ENCODE measurements at regions not wholly inside any gene's neighbourhood (a gene's known extent, or its start where the extent isn't known, plus 50 kb on each side); places are given as distances from the start of the nearest gene placed in this dataset.

DNA sequence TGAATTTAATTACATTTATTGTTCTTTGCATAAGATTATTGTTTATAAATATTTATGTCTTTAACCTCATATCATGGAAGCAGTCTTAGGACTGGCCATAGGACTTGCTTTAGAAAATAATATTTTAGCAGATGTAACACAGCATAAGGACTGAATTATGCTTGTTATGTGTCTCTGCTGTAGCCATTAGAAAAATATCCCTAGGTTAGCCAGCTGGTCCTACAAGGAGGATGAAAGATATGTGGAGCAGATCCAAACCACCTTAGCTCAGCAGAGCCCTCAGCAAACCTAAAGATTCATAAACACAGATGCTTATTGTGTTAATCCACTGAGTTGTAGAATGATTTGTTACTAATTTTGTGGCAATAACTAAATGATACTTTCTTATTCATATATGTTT lies 166.0 kb upstream of the COL1A2 start:
- DNase-seq: no peak
- Histone ChIP-seq H3K27me3 (ENCODE audit: insufficient read depth in 3 of 3, low read length in 2 of 3) (no peaks in the 10 kb centered on the region), H3K9me3 (no peaks in the 10 kb centered on the region), H3K36me3 (ENCODE audit: insufficient read depth in 1 of 2, low read depth in 1 of 2) (no peaks in the 10 kb centered on the region), H3K4me1 (no peaks in the 10 kb centered on the region), H3K27ac (no peak overlapping the region), H3K4me3 (no peak overlapping the region)
- intact Hi-C loops (cut with DNase I): no loop called here
- TF ChIP-seq CTCF (IDR thresholded peaks at IDR 0.05): no peak
- no peak for ATAC-seq

- H3K4me3 ChIP-seq: no peak overlapping the region
- WGBS, 3 donors: 40 to 59% (median 52%) methylated on average over 2 of the region's 2 CpGs
- DNase-seq (no peak), ATAC-seq (no peak)
- H3K36me3 ChIP-seq (ENCODE audit: insufficient read depth in 1 of 2, low read depth in 1 of 2): no peaks in the 10 kb centered on the region
- H3K4me1 ChIP-seq: no peaks in the 10 kb centered on the region
- H3K27me3 ChIP-seq (ENCODE audit: insufficient read depth in 3 of 3, low read length in 2 of 3): no peaks in the 10 kb centered on the region
- intact Hi-C loops (cut with DNase I): no loop called here
- TF ChIP-seq CTCF (IDR thresholded peaks at IDR 0.05): no peak
- H3K27ac ChIP-seq: no peak overlapping the region
- no peaks in the 10 kb centered on the region for H3K9me3 ChIP-seq
Measured at GRCh38 chr7:94231305-94231704, 163.4 kb upstream of the COL1A2 start.

DNA sequence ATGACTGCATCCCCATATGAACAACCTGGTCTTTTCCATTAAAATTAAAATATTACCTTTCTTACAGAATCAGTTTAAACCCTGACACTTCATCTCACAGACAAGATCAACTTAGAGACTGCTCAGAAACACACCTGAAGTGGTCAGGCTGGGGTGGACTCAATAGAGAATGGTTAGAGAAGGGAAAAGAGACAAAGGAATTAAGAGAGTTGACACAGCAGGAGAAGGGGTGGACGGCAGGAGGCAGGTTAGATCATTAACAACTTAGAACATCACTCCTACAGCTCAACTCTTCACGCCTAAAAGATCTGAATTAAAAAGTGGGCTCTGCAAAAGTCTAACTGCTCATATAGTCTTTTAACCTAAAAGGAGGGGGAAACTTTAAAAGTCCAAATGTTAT lies 157.7 kb upstream of the COL1A2 start:
- no peak overlapping the region for H3K27ac ChIP-seq
- no peaks in the 10 kb centered on the region for H3K36me3 ChIP-seq (ENCODE audit: insufficient read depth in 1 of 2, low read depth in 1 of 2)
- intact Hi-C loops (cut with DNase I): no loop called here
- WGBS, 3 donors: 68 to 81% (median 74%) methylated on average over 2 of the region's 2 CpGs
- H3K4me3 ChIP-seq: no peak overlapping the region
- ATAC-seq: no peak
- H3K4me1 ChIP-seq: no peaks in the 10 kb centered on the region
- DNase-seq: no peak
- no peak for TF ChIP-seq CTCF (IDR thresholded peaks at IDR 0.05)
- H3K27me3 ChIP-seq (ENCODE audit: insufficient read depth in 3 of 3, low read length in 2 of 3): no peaks in the 10 kb centered on the region
- no peaks in the 10 kb centered on the region for H3K9me3 ChIP-seq

GRCh38 chr7:94237417-94237816 lies 157.3 kb upstream of the COL1A2 start:
- intact Hi-C loops (cut with DNase I): no loop called here
- H3K4me3 ChIP-seq: no peak overlapping the region
- H3K27ac ChIP-seq: no peak overlapping the region
- ATAC-seq: no peak
- no peak for TF ChIP-seq CTCF (IDR thresholded peaks at IDR 0.05)
- DNase-seq: no peak
- no peaks in the 10 kb centered on the region for H3K27me3 ChIP-seq (ENCODE audit: insufficient read depth in 3 of 3, low read length in 2 of 3)
- no peaks in the 10 kb centered on the region for H3K9me3 ChIP-seq
- WGBS, 3 donors: 63 to 64% (median 63%) methylated on average over 3 of the region's 3 CpGs
- H3K4me1 ChIP-seq: no peaks in the 10 kb centered on the region
- no peaks in the 10 kb centered on the region for H3K36me3 ChIP-seq (ENCODE audit: insufficient read depth in 1 of 2, low read depth in 1 of 2)

- Histone ChIP-seq H3K27ac (no peak overlapping the region), H3K36me3 (ENCODE audit: insufficient read depth in 1 of 2, low read depth in 1 of 2) (no peaks in the 10 kb centered on the region), H3K9me3 (no peaks in the 10 kb centered on the region), H3K4me1 (no peaks in the 10 kb centered on the region), H3K27me3 (ENCODE audit: insufficient read depth in 3 of 3, low read length in 2 of 3) (no peaks in the 10 kb centered on the region), H3K4me3 (no peak overlapping the region)
- no peak for ATAC-seq
- TF ChIP-seq CTCF (IDR thresholded peaks at IDR 0.05): no peak
- no peak for DNase-seq
- 40 to 51% (median 49%) methylated on average over 4 of the region's 4 CpGs for WGBS, 3 donors
- intact Hi-C loops (cut with DNase I): no loop called here
Measured at GRCh38 chr7:94239661-94240234, 154.9 kb upstream of the COL1A2 start.

Data from psoas muscle (tissue), 7 donors.